MCF 10A (cell line): ENCODE measurements at regions not wholly inside any gene's neighbourhood (a gene's known extent, or its start where the extent isn't known, plus 50 kb on each side); places are given as distances from the start of the nearest gene placed in this dataset.

Experiments used
- BruUV-seq: library from RNA; stranded (reverse); fragments of 400-500 nt; replicated peaks from 2 replicates; lab custom pipeline; 2021; lab: Mats Ljungman, UMichigan
- CTCF ChIA-PET: fragments of 300-600 bp; sonication (Branson Sonifier 250); formaldehyde crosslinking; extraction: SDS; loops from one replicate; lab custom pipeline; 2021; ENCODE audit warnings: antibody characterized with exemption, inconsistent platforms; lab: Yijun Ruan, JAX
- POLR2A ChIA-PET: fragments of 300-600, 350-650 bp; sonication (Branson Sonifier 250); formaldehyde crosslinking; extraction: SDS; loops from one replicate; lab custom pipeline; 2020; ENCODE audit warnings: antibody characterized with exemption, inconsistent platforms; lab: Yijun Ruan, JAX
- DNase-seq: peaks from one replicate; pipeline ENCODE4 v3.0.0-alpha.2; 2018; ENCODE audit not compliant: unreplicated experiment
- H3K27ac Mint-ChIP-seq: one replicate; pipeline ENCODE4 v1.8.0; 2022; ENCODE audit warnings: mild to moderate bottlenecking, low read depth, mixed read lengths; ENCODE audit not compliant: unreplicated experiment
- H3K27me3 Mint-ChIP-seq: one replicate; pipeline ENCODE4 v1.8.0; 2022; ENCODE audit warnings: mixed read lengths; ENCODE audit not compliant: insufficient read depth, unreplicated experiment
- H3K36me3 Mint-ChIP-seq: one replicate; pipeline ENCODE4 v1.8.0; 2022; ENCODE audit warnings: mild to moderate bottlenecking, moderate library complexity, mixed read lengths; ENCODE audit not compliant: insufficient read depth, unreplicated experiment
- H3K4me1 Mint-ChIP-seq: one replicate; pipeline ENCODE4 v1.8.0; 2022; ENCODE audit warnings: mixed read lengths; ENCODE audit not compliant: insufficient read depth, unreplicated experiment
- H3K4me3 Mint-ChIP-seq: one replicate; pipeline ENCODE4 v1.8.0; 2022; ENCODE audit warnings: mild to moderate bottlenecking, moderate library complexity, mixed read lengths; ENCODE audit not compliant: unreplicated experiment
- H3K9me3 Mint-ChIP-seq: one replicate; pipeline ENCODE4 v1.8.0; 2022; ENCODE audit warnings: mixed read lengths; ENCODE audit not compliant: unreplicated experiment
- CTCF ChIP-seq: fragments of 200-600 bp; IDR thresholded peaks from one replicate; pipeline ENCODE4 v1.8.0; 2022; ENCODE audit warnings: antibody characterized with exemption, mild to moderate bottlenecking; ENCODE audit not compliant: unreplicated experiment
- intact Hi-C: fragments of 100-400 bp; cut with micrococcal nuclease; formaldehyde crosslinking; loops from 2 replicates; pipeline ENCODE4 v1.14.1; 2022

DNA sequence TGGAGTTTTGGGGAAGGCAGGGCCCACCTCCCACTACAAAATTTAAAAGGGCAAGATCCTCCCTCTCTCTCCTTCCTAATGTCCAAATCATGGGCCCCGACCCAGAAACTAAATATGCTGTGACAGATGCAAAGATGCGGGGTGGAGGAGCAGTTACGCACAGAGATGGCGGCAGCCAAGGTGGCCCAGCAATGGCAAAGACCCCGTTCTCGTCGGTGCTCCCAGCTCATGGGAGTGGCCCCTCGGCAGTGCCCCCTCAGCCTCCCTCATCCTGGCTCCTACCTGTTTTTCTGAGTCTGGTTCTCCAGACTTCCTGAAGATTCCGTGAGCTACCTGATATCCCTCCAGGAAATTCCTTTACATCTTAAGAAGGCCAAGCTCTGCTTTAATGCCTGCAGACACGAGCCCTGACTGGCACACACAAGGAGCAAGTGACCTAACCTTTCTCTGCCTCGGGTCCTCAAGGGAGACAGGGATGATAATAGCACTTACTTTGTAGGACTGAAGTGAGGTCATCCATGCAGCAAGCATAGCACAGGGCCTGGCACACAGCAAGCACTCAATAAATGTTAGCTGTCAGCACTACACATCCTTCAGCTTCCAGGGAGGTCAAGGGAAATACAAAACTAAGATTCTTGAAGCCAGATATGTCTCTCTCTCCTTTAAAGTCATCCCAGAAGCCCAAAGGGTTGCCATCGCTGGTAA lies 103.5 kb downstream of the LSM3 start:
- no peak for TF ChIP-seq CTCF
- ChIA-PET CTCF (interaction anchor here (0.8 to 2.0 kb wide), 2 partner anchors 12 to 21 kb away, joined by 3 to 8 read pairs; no protein-coding TSS in a partner anchor), POLR2A (interaction anchor here (1.5 kb wide), 1 partner anchor 10 kb away, joined by 4 read pairs; no protein-coding TSS in a partner anchor)
- intact Hi-C loops, result no loop called here
- DNase-seq, result no peak
- BruUV-seq, result no TSS peak
- no peaks in the 10 kb centered on the region for H3K27me3 Mint-ChIP-seq
- no peak overlapping the region for H3K27ac Mint-ChIP-seq
- no peak overlapping the region for H3K4me3 Mint-ChIP-seq
- no peaks in the 10 kb centered on the region for H3K36me3 Mint-ChIP-seq
- H3K9me3 Mint-ChIP-seq, result no peaks in the 10 kb centered on the region
- H3K4me1 Mint-ChIP-seq, result no peaks in the 10 kb centered on the region

GRCh38 chr3:14282706-14283075 lies 104.1 kb downstream of the LSM3 start:
- BruUV-seq, result no TSS peak
- H3K27me3 Mint-ChIP-seq, result no peaks in the 10 kb centered on the region
- no peak overlapping the region for H3K4me3 Mint-ChIP-seq
- no peak for DNase-seq
- TF ChIP-seq CTCF, result no peak
- no peaks in the 10 kb centered on the region for H3K4me1 Mint-ChIP-seq
- no peak overlapping the region for H3K27ac Mint-ChIP-seq
- ChIA-PET POLR2A (no interaction called here), CTCF (interaction anchor here (2.0 kb wide), 1 partner anchor 21 kb away, joined by 8 read pairs; no protein-coding TSS in a partner anchor)
- no peaks in the 10 kb centered on the region for H3K9me3 Mint-ChIP-seq
- intact Hi-C loops, result no loop called here
- H3K36me3 Mint-ChIP-seq, result no peaks in the 10 kb centered on the region

DNA sequence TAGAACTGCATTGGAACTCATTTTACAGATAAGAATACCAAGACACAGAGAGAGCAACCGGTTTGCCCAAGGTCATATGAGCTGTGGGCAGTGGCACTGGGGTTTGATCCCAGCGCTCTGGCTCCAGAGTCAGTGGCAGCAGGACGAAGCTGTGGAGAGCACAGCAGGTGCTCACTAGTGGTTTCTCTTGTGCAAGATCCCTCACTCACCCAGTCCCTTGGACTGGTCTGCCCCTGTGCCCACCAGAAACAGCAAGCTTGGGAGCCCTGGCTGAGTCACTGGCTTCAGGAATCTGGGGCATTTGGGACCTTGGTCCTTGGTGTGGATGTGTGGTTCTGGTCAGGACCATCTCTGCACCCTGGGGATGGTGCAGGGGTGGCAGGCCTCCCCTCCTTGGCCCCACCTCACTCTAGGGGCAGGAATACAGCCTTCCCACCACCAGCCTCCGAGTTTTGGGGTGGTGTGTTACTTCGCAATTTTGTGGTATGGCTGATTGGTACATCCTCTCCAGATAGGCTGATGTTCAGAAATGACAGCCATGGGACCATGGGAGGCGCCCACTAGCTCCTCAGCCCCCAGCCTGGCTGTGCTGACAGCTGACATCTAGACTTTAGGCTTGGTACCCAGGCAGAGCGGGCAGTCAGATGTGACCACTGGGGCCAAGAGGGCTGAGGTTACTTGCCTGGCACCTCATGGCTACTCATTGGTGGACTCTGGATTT lies 104.6 kb downstream of the LSM3 start:
- Mint-ChIP-seq H3K4me1 (no peaks in the 10 kb centered on the region), H3K9me3 (no peaks in the 10 kb centered on the region), H3K36me3 (no peaks in the 10 kb centered on the region), H3K4me3 (no peak overlapping the region), H3K27ac (no peak overlapping the region), H3K27me3 (no peaks in the 10 kb centered on the region)
- intact Hi-C loops, result no loop called here
- ChIA-PET CTCF (interaction anchor here (2.0 kb wide), 1 partner anchor 22 kb away, joined by 8 read pairs; no protein-coding TSS in a partner anchor), POLR2A (no interaction called here)
- no peak for DNase-seq
- no peak for TF ChIP-seq CTCF
- BruUV-seq, result no TSS peak

DNA sequence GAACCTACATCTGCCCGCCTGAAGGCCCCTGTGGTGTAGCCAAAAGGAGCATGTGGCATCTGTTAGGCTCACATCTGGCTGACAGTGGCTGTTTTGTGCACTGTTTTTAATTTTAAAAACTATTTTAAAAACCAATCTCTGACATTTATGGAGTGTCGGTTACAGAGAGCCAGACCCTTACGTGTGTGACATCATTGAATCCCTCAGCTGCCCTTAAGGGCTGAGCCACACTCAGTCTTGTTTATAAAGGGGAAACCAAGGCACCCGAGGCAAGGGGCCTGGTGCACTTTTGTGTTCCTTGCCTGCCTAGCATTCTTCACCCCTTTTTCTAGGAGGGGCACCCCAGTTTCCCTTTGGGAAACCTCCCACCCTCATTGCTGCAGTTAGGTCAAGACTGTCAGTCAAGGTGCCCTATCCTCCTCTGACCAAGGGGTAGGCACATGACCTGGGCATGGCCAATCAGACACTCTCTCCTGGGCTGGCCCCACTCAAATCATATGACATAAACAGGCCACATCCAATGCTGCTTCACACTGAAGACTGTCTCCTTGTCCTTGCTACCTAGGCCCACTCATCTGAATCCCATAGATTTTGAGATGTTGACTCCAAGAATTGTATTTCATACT lies 105.3 kb downstream of the LSM3 start:
- no peak for DNase-seq
- no peak overlapping the region for H3K27ac Mint-ChIP-seq
- POLR2A ChIA-PET, result no interaction called here
- no peaks in the 10 kb centered on the region for H3K9me3 Mint-ChIP-seq
- H3K36me3 Mint-ChIP-seq, result no peaks in the 10 kb centered on the region
- H3K4me3 Mint-ChIP-seq, result no peak overlapping the region
- no peaks in the 10 kb centered on the region for H3K4me1 Mint-ChIP-seq
- BruUV-seq, result no TSS peak
- no peak for TF ChIP-seq CTCF
- intact Hi-C loops, result no loop called here
- CTCF ChIA-PET, result no interaction called here
- no peaks in the 10 kb centered on the region for H3K27me3 Mint-ChIP-seq
